Neural cell (in vitro differentiated cells): ENCODE measurements at regions not wholly inside any gene's neighbourhood (a gene's known extent, or its start where the extent isn't known, plus 50 kb on each side); places are given as distances from the start of the nearest gene placed in this dataset.

ENCODE experiments used
- CTCF ChIP-seq: fragments of 450-650 bp; IDR thresholded peaks from 2 replicates; pipeline ENCODE4 v1.5.1; 2014; ENCODE audit warnings: antibody characterized with exemption, mild to moderate bottlenecking, moderate library complexity; ENCODE audit not compliant: poor library complexity, severe bottlenecking
- EP300 ChIP-seq: fragments of 450-650 bp; conservative IDR thresholded peaks from 2 replicates; pipeline ENCODE4 v1.6.1; 2014; ENCODE audit warnings: antibody characterized with exemption, mild to moderate bottlenecking, moderate library complexity; ENCODE audit not compliant: poor library complexity, severe bottlenecking
- MXI1 ChIP-seq: fragments of 450-650 bp; conservative IDR thresholded peaks from 2 replicates; pipeline ENCODE4 v1.6.1; 2014; ENCODE audit warnings: antibody characterized with exemption, mild to moderate bottlenecking; ENCODE audit not compliant: poor library complexity, severe bottlenecking
- POLR2AphosphoS5 ChIP-seq: IDR thresholded peaks from 2 replicates; pipeline ENCODE4 v1.6.1; 2012
- RAD21 ChIP-seq: fragments of 450-650 bp; conservative IDR thresholded peaks from 2 replicates; pipeline ENCODE4 v1.6.1; 2014; ENCODE audit warnings: antibody characterized with exemption, mild to moderate bottlenecking, moderate library complexity
- SMC3 ChIP-seq: fragments of 450-650 bp; conservative IDR thresholded peaks from 2 replicates; pipeline ENCODE4 v1.6.1; 2014; ENCODE audit warnings: antibody characterized with exemption, mild to moderate bottlenecking, moderate library complexity; ENCODE audit not compliant: poor library complexity
- TAF1 ChIP-seq: IDR thresholded peaks from 2 replicates; pipeline ENCODE4 v1.6.1; 2012; ENCODE audit warnings: low read depth
- TF ChIP-seq, protein P1 (sequence below): IDR thresholded peaks from 2 replicates; pipeline ENCODE4 v1.6.1; 2012; ENCODE audit warnings: borderline replicate concordance

GRCh38 chr2:198905881-198906612, 551.7 kb downstream of the SATB2 start:
- TF ChIP-seq RAD21, result no peak
- TF ChIP-seq POLR2AphosphoS5, result no peak
- no peak for TF ChIP-seq CTCF
- TF ChIP-seq, protein P1, sequence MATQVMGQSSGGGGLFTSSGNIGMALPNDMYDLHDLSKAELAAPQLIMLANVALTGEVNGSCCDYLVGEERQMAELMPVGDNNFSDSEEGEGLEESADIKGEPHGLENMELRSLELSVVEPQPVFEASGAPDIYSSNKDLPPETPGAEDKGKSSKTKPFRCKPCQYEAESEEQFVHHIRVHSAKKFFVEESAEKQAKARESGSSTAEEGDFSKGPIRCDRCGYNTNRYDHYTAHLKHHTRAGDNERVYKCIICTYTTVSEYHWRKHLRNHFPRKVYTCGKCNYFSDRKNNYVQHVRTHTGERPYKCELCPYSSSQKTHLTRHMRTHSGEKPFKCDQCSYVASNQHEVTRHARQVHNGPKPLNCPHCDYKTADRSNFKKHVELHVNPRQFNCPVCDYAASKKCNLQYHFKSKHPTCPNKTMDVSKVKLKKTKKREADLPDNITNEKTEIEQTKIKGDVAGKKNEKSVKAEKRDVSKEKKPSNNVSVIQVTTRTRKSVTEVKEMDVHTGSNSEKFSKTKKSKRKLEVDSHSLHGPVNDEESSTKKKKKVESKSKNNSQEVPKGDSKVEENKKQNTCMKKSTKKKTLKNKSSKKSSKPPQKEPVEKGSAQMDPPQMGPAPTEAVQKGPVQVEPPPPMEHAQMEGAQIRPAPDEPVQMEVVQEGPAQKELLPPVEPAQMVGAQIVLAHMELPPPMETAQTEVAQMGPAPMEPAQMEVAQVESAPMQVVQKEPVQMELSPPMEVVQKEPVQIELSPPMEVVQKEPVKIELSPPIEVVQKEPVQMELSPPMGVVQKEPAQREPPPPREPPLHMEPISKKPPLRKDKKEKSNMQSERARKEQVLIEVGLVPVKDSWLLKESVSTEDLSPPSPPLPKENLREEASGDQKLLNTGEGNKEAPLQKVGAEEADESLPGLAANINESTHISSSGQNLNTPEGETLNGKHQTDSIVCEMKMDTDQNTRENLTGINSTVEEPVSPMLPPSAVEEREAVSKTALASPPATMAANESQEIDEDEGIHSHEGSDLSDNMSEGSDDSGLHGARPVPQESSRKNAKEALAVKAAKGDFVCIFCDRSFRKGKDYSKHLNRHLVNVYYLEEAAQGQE, result no peak
- TF ChIP-seq TAF1, result no peak
- no peak for TF ChIP-seq EP300
- TF ChIP-seq MXI1, result no peak
- TF ChIP-seq SMC3, result no peak
